ENCODE measurements at regions not wholly inside any gene's neighbourhood (a gene's known extent, or its start where the extent isn't known, plus 50 kb on each side); places are given as distances from the start of the nearest gene placed in this dataset.

DNA sequence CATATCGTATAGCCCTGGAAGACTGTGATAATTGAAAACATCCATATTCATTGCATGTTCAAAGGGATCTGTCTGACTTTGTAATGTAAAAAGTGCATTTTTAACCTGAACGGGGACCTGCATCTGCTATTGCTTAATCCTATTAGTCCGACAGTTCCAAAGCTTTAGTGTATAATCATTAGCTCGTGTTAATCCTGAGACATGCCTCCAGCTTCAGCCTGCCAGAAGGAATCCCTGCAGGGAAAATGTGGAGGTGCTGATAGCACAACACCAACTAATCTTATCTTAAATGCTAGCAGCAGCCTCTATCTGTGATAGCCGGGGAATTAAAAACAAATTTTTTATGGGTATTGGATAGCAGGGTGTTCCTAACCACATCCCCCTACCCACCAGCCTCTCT is 495.2 kb downstream of the TLE4 start (continued):
- TF ChIP-seq ZNF30 (CRISPR knock-in tag; IDR thresholded peaks at IDR 0.05) (no peak), SIX1 (CRISPR knock-in tag; IDR thresholded peaks at IDR 0.05; ENCODE audit: borderline replicate concordance) (no peak)
- TF ChIP-seq, protein P1, sequence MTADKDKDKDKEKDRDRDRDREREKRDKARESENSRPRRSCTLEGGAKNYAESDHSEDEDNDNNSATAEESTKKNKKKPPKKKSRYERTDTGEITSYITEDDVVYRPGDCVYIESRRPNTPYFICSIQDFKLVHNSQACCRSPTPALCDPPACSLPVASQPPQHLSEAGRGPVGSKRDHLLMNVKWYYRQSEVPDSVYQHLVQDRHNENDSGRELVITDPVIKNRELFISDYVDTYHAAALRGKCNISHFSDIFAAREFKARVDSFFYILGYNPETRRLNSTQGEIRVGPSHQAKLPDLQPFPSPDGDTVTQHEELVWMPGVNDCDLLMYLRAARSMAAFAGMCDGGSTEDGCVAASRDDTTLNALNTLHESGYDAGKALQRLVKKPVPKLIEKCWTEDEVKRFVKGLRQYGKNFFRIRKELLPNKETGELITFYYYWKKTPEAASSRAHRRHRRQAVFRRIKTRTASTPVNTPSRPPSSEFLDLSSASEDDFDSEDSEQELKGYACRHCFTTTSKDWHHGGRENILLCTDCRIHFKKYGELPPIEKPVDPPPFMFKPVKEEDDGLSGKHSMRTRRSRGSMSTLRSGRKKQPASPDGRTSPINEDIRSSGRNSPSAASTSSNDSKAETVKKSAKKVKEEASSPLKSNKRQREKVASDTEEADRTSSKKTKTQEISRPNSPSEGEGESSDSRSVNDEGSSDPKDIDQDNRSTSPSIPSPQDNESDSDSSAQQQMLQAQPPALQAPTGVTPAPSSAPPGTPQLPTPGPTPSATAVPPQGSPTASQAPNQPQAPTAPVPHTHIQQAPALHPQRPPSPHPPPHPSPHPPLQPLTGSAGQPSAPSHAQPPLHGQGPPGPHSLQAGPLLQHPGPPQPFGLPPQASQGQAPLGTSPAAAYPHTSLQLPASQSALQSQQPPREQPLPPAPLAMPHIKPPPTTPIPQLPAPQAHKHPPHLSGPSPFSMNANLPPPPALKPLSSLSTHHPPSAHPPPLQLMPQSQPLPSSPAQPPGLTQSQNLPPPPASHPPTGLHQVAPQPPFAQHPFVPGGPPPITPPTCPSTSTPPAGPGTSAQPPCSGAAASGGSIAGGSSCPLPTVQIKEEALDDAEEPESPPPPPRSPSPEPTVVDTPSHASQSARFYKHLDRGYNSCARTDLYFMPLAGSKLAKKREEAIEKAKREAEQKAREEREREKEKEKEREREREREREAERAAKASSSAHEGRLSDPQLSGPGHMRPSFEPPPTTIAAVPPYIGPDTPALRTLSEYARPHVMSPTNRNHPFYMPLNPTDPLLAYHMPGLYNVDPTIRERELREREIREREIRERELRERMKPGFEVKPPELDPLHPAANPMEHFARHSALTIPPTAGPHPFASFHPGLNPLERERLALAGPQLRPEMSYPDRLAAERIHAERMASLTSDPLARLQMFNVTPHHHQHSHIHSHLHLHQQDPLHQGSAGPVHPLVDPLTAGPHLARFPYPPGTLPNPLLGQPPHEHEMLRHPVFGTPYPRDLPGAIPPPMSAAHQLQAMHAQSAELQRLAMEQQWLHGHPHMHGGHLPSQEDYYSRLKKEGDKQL (CRISPR knock-in tag; IDR thresholded peaks at IDR 0.05; ENCODE audit: low read depth) = no peak

DNA sequence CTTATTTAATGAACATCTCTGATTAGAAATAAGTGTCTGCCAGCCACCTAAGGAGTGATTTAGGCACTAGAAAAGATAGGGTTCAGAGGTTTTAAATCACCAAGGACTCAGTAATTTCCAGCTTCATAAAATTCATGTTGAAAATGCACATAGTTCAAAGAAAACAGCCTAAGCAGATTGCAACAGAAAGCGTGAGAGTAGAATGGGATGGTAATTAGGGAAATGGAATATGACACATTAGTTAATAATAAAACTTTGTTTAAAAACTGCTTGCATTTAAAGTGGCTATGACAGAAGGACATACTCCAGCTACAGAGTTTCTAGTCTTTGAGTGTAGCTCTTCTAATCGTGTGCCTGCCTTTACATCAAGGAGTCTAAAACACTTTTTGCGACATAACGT is 490.8 kb downstream of the TLE4 start:
- ChIA-PET CTCF (ENCODE audit: low intra/inter-chr PET ratio, low total read pairs) (no interaction called here), POLR2A (no interaction called here)
- TF ChIP-seq ZNF776 (CRISPR knock-in tag; IDR thresholded peaks at IDR 0.05) = no peak
- Histone ChIP-seq H3K9ac (ENCODE audit: insufficient read depth, low read depth, low read length) (no peak overlapping the region), H3K4me3 (replicated peaks in 1 of 3; ENCODE audit: insufficient read depth in 1 of 3, low read depth in 2 of 3, low read length in 3 of 3) (no peak overlapping the region), H3K79me2 (ENCODE audit: insufficient read depth, low read length) (no peaks in the 10 kb centered on the region), H3K27me3 (ENCODE audit: control insufficient read depth in 1 of 2, insufficient read depth in 2 of 2, low read length in 2 of 2) (no peaks in the 10 kb centered on the region), H3K4me1 (ENCODE audit: insufficient read depth, low read length) (no peaks in the 10 kb centered on the region), H3K9me3 (ENCODE audit: low read length) (peaks cover 18% of the 10 kb centered on the region; the same call in 1 of the 2 replicates), H3K4me2 (ENCODE audit: low read depth, low read length) (no peak overlapping the region), H3K36me3 (replicated peaks in 1 of 2; ENCODE audit: control insufficient read depth in 1 of 2, insufficient read depth in 2 of 2, low read length in 2 of 2) (no peaks in the 10 kb centered on the region), H3K27ac (ENCODE audit: extremely low read length, insufficient read depth, low read length) (no peak overlapping the region), H2AFZ (ENCODE audit: low read length) (no peak overlapping the region), H4K20me1 (ENCODE audit: insufficient read depth, low read length) (no peaks in the 10 kb centered on the region)
- BruUV-seq (replicated peaks) = no TSS peak
- FAIRE-seq (no peak), DNase-seq (ENCODE audit: low spot score) (no peak), ATAC-seq (no peak)
- WGBS (ENCODE audit: low lambda C conversion rate) = 62% methylated on average over 4 of the region's 4 CpGs
- intact Hi-C loops (cut with micrococcal nuclease; ENCODE audit: unreplicated experiment) = no loop called here
- in situ Hi-C loops (cut with HindIII; ENCODE audit: extremely low pct_ligation_motif_present, low pct_unique_long_range_greater_than_20kb) = no loop called here
